Progenitor cell of endocrine pancreas (in vitro differentiated cells): ENCODE measurements at regions not wholly inside any gene's neighbourhood (a gene's known extent, or its start where the extent isn't known, plus 50 kb on each side); places are given as distances from the start of the nearest gene placed in this dataset.

ENCODE experiments used
- DNase-seq: peaks from one replicate; pipeline ENCODE4 v3.0.0; 2021; ENCODE audit warnings: low spot score; ENCODE audit not compliant: unreplicated experiment
- H3K27ac Mint-ChIP-seq: 2 replicates; pipeline ENCODE4 v1.8.0; 2021; ENCODE audit warnings: mild to moderate bottlenecking, moderate library complexity, mixed read lengths
- H3K27me3 Mint-ChIP-seq: 2 replicates; pipeline ENCODE4 v1.8.0; 2021; ENCODE audit warnings: mixed read lengths
- H3K36me3 Mint-ChIP-seq: 2 replicates; pipeline ENCODE4 v1.8.0; 2022; ENCODE audit warnings: mixed read lengths; ENCODE audit not compliant: insufficient read depth
- H3K4me1 Mint-ChIP-seq: 2 replicates; pipeline ENCODE4 v1.8.0; 2021; ENCODE audit warnings: low read depth, mixed read lengths
- H3K4me3 Mint-ChIP-seq: 2 replicates; pipeline ENCODE4 v1.8.0; 2021; ENCODE audit warnings: low read depth, mild to moderate bottlenecking, moderate library complexity, mixed read lengths
- H3K9me3 Mint-ChIP-seq: 2 replicates; pipeline ENCODE4 v1.8.0; 2021; ENCODE audit warnings: low read depth, mixed read lengths
- TF ChIP-seq, protein P1 (sequence below): fragments of 200-600 bp; sonication (generic); IDR thresholded peaks from one replicate; pipeline ENCODE4 v1.5.0; 2021; ENCODE audit warnings: antibody characterized with exemption, mild to moderate bottlenecking; ENCODE audit not compliant: unreplicated experiment

- H3K4me3 Mint-ChIP-seq, result no peak overlapping the region
- no peaks in the 10 kb centered on the region for H3K4me1 Mint-ChIP-seq
- TF ChIP-seq, protein P1, sequence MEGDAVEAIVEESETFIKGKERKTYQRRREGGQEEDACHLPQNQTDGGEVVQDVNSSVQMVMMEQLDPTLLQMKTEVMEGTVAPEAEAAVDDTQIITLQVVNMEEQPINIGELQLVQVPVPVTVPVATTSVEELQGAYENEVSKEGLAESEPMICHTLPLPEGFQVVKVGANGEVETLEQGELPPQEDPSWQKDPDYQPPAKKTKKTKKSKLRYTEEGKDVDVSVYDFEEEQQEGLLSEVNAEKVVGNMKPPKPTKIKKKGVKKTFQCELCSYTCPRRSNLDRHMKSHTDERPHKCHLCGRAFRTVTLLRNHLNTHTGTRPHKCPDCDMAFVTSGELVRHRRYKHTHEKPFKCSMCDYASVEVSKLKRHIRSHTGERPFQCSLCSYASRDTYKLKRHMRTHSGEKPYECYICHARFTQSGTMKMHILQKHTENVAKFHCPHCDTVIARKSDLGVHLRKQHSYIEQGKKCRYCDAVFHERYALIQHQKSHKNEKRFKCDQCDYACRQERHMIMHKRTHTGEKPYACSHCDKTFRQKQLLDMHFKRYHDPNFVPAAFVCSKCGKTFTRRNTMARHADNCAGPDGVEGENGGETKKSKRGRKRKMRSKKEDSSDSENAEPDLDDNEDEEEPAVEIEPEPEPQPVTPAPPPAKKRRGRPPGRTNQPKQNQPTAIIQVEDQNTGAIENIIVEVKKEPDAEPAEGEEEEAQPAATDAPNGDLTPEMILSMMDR, result no peak
- no peak for DNase-seq
- peaks cover 2% of the 10 kb centered on the region for H3K9me3 Mint-ChIP-seq
- no peaks in the 10 kb centered on the region for H3K27me3 Mint-ChIP-seq
- H3K27ac Mint-ChIP-seq, result no peak overlapping the region
- no peaks in the 10 kb centered on the region for H3K36me3 Mint-ChIP-seq
Observed at GRCh38 chr4:91961504-91961903, 342.3 kb upstream of the GRID2 start.

- Mint-ChIP-seq H3K36me3 (no peaks in the 10 kb centered on the region), H3K27ac (no peak overlapping the region), H3K4me3 (no peak overlapping the region), H3K9me3 (peaks cover 2% of the 10 kb centered on the region), H3K27me3 (no peaks in the 10 kb centered on the region), H3K4me1 (no peaks in the 10 kb centered on the region)
- DNase-seq, result no peak
- TF ChIP-seq, protein P1, result no peak
Observed at GRCh38 chr4:91963486-91963885, 340.3 kb upstream of the GRID2 start.

GRCh38 chr4:91965166-91965565 lies 338.6 kb upstream of the GRID2 start:
- Mint-ChIP-seq H3K36me3 (no peaks in the 10 kb centered on the region), H3K27ac (no peak overlapping the region), H3K4me1 (no peaks in the 10 kb centered on the region), H3K4me3 (no peak overlapping the region), H3K9me3 (peaks cover 2% of the 10 kb centered on the region), H3K27me3 (no peaks in the 10 kb centered on the region)
- TF ChIP-seq, protein P1, result peak; percentile 17
- DNase-seq, result no peak

DNA sequence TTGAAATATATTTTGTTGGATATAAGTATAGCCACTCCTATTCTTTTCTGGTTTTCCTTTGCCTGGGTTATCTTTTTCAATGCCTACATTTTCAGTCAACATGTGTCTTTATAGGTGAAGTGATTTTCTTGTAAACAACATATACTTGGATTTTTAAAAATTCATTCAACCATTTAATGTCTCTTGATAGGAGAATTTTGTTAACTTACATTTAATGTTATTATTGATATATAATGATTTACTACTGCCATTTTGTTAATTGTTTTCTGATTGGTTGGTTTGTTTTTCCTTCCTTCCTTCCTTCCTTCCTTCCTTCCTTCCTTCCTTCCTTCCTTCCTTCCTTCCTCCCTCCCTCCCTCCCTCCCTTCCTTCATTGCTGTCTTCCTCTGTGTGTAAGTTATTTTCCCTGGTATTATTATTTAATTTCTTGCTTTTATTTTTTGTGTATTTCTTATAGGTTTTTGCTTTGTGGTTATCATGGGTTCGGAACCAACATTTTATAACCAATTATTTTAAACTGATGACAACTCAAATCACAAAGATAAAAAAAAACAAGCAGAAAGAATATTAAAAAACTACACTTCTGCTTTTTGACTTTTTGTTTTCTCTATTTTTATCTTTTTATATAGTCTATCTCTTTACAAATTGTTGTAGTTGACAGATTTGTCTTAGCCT lies 330.1 kb upstream of the GRID2 start:
- Mint-ChIP-seq H3K27me3 (no peaks in the 10 kb centered on the region), H3K4me3 (no peak overlapping the region), H3K36me3 (peaks cover 3% of the 10 kb centered on the region), H3K4me1 (no peaks in the 10 kb centered on the region), H3K27ac (no peak overlapping the region), H3K9me3 (peaks cover 8% of the 10 kb centered on the region)
- TF ChIP-seq, protein P1, result no peak
- DNase-seq, result no peak

- Mint-ChIP-seq H3K4me3 (no peak overlapping the region), H3K27me3 (no peaks in the 10 kb centered on the region), H3K36me3 (no peaks in the 10 kb centered on the region), H3K4me1 (peaks cover under 1% of the 10 kb centered on the region), H3K27ac (no peak overlapping the region), H3K9me3 (no peaks in the 10 kb centered on the region)
- DNase-seq, result no peak
- TF ChIP-seq, protein P1, result no peak
Observed at GRCh38 chr4:91984466-91984865, 319.3 kb upstream of the GRID2 start.
